GM21529 (cell line): ENCODE measurements at regions not wholly inside any gene's neighbourhood (a gene's known extent, or its start where the extent isn't known, plus 50 kb on each side); places are given as distances from the start of the nearest gene placed in this dataset.
"Not testable (repeated sequence)": the region's sequence is repeated elsewhere in the genome, so short reads cannot be mapped to it uniquely, and the experiment has no call there.

Source experiments
- ATAC-seq: cut with Tn5 transposase; IDR thresholded peaks from one replicate; pipeline ENCODE4 v1.9.1; 2021; ENCODE audit not compliant: unreplicated experiment

DNA sequence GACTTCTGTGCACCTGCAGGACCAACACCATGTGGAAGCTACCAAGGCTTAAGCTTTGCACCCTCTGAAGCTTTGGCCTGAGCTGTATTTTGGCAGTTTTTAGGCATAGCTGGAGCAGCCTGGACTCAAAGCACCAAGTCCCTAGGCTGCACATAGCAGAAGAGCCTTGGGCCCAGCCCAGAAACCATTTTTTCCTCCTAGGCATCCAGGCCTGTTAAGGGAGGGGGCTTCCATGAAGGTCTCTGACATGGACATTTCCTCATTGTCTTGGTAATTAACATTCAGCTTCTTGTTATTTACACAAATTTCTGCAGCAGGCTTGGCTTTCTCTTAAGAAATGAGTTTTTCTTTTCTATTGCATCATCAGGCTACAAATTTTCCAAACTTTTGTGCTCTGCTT, 475.8 kb upstream of the FLRT2 start:
- no peak for ATAC-seq

GRCh38 chr14:85056267-85056666, 473.7 kb upstream of the FLRT2 start:
- no peak for ATAC-seq

DNA sequence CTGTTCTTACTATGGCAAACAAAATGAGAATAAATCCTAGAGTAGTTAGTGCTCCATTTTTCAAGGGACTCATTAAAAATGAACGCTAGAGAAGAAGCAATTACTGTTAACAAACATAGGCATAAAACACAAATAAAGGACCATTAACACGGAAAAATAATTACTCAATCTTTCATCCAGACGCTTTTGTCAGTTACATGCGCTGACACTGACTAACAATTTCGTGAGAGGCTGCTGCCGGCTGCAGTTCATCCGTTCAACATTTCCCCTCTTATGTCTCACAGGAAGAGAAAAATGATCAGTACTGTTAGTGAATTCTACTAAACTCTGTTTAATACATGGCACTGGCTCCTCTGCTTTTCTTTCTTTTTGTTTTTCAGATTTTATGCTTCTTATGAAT, 472.7 kb upstream of the FLRT2 start:
- no peak for ATAC-seq

- no peak for ATAC-seq
These were observed 471.8 kb upstream of the FLRT2 start for GRCh38 chr14:85058150-85058549.

- no peak for ATAC-seq
These were observed 469.8 kb upstream of the FLRT2 start for GRCh38 chr14:85060121-85060520.

- ATAC-seq: no peak
These were observed 468.7 kb upstream of the FLRT2 start for GRCh38 chr14:85061256-85061655.

DNA sequence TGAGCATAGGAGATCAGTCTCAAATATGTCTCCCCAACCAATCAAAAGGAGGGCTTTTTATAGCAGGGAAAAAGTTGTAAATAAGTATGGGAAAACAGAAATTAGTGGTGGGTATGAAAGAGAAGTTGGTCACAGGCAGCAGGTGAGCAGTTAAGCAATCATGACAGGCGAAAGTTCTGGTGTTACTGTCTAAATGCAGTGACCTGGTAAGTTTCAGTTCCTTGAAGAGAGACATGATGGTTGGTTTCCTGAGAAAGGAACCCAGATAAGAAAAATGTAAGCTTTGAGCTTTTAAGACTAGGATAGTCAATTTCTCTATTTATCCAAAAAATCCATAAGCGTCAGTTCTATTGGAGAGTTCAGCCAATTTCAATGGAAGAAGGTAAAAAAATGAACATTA, 466.2 kb upstream of the FLRT2 start:
- ATAC-seq: no peak

- no peak for ATAC-seq
These were observed 458.5 kb upstream of the FLRT2 start for GRCh38 chr14:85071447-85071846.

DNA sequence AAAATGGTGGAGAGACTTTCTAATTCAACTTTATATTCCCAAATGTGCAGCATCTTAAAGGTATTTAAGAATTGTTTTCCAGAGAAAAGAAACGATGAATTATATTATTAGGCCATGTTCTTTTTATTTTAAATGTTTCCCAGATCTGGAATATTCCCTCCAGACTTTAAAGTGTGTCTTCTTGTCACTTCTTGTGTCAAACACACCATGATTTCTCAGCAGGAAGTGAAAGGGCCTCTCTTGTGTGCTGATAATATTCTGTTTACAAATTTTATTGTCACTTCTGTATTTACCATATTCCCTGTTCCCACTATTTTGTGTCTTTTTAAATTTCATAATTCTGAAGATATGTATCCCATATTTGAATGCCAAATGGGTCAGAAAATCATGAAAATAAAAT, 455.0 kb upstream of the FLRT2 start:
- no peak for ATAC-seq

- ATAC-seq: no peak
These were observed 454.1 kb upstream of the FLRT2 start for GRCh38 chr14:85075694-85076476.

DNA sequence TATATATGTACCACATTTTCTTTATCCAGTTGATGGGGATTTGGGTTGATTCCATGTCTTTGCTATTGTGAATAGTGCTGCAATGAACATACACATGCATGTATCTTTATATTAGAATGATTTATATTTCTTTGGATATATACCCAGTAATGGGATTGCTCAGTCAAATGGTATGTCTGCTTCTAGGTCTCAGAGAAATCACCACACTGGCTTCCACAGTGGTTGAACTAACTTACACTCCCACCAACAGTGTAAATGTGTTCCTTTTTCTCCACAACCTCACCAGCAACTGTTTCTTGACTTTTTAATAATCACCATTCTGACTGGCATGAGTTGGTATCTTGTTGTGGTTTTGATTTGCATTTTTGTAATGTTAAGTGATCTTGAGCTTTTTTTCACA, 452.2 kb upstream of the FLRT2 start:
- not testable (repeated sequence) for ATAC-seq

DNA sequence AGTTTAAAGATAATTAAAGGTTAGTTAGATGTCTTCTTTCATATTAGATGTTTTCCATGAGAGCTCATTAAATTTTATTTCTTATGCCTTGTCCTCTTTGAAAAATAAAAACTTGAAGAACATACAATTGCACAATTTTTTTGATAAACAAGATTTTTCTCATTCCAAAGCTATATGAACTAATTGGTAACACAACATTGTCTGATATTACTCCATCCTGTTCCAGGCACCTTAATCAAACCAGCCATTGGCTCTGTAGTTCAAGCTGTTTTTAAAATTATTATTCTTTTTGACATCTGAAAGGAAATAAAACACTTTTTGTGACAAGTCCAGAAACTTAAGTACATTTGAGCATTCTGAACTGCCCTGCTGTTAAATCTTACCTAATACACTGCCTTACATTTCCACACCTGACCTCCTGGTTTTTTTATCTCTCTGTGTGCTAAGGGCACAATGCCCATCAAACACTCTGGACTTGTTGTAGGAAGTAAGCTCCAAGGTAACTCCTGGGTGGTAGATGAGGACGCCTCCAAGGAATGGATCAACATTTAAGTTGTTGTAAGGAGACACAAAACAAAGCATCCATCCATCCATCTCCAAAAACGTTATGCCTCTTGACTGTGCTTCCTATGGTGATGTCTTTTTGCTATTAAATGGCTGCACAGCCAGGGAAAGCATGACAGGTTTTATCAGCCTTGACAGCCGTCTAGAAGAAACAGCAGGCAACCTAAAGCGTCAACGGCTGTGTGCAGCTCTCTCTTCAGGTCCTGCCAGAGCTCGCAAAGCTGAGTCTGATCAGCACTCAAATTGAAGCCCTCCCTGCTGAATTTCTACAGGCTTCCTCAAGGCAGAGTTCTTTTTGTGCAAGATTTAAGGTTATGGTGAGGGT, 449.9 kb upstream of the FLRT2 start:
- ATAC-seq: no peak

DNA sequence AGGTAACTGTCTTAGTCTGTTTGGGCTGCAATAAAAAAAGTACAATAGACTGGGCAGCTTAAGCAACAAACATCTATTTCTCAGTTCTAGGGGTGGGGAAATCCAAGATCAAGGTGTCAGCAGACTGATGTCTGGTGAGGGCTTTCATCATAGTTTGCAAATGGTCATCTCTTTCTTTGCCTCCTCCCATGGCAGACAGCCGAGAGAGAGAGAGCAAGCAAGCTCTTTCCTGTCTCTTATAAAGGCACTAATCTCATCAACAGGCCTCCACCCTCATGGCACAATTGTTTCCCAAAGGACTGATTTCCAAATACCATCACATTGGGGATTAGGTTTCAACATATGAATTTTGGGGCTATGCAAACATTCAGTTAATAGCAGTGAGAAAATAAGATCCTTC, 445.6 kb upstream of the FLRT2 start:
- ATAC-seq: no peak

- no peak for ATAC-seq
These were observed 444.0 kb upstream of the FLRT2 start for GRCh38 chr14:85085981-85086380.

- ATAC-seq: no peak
These were observed 442.7 kb upstream of the FLRT2 start for GRCh38 chr14:85087201-85087600.

GRCh38 chr14:85088192-85088591, 441.8 kb upstream of the FLRT2 start:
- ATAC-seq: no peak

DNA sequence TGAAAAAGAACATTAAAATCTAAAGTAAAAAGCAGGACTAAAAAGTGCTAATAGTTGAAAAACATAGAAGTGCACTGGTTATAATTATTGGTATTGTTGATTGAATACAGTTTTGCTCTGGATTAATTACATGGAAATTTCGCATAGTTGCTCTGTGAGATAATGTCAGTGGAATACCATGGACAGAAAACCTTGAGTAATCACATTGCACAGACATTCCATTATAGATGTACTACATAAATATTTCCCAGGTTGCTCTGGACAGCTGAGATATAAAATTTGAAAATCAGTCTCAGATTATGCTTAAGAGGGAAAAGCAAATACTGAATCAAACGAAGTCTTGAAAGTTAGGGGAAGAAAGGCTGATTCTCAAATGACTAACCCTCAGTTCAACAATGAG, 439.3 kb upstream of the FLRT2 start:
- ATAC-seq: no peak

DNA sequence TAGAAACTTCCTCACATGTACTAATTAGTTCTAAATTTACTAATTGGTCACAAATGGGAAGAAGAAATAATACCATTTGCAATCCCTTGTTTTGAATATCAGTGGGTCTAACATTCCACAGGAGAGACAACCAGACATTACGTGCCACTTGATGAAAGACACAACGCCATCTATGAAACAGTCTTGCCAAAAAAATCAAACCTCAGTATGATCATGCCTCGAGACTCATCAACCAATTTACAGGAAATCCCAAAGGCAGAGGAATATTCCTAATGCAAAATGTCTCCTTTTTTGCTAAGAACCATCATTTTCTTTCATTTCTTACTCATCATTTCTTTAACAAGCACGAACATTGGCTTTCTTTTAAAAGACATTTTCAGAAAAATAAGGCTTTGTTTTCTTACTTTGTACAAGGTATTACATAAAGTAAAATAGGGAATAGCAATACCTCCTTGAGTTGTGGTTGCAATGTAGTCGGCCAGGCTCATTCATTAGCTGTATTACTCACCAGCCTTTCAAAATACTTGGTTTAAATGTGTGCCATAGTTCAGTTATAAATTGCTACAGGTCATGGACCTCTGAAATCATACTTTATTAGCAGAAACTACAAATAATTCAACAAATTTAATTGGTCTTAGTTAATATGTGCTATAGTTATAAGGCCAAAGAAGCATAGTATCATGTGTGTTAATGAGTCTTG, 436.2 kb upstream of the FLRT2 start:
- no peak for ATAC-seq

DNA sequence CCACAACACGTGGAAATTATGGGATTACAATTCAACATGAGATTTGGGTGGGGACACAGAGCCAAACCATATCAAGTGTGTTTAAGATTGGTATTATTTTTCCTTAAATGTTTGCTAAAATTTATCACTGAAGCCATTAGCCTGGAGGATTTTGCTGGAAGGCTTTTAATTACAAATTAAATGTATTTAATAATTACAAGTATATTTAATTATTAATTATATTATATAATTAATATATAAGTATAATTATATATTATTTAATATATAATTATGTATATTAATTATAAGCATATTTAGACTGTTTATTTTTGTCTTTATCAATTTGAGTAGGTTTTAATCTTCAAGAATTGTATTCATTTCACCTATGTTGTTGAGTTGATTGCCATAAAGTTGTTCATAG, 427.4 kb upstream of the FLRT2 start:
- ATAC-seq: no peak

DNA sequence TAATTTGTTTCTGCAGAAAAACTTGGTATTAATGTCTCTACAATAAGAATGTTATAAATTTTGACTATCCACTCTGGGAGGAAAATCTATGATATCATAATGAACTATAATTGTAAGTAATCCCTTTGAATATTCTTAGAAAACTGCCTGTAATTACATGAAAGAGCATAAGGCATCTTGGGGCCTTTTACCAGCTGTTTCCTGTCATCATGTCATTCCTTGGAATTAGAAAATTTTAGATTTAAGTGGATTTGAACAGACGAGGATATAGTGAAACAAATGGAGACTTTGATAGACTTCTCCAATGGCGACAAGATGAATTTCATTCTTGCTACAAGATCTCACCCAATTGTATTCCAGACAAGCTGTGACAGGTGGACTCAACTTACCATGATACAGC, 423.4 kb upstream of the FLRT2 start:
- no peak for ATAC-seq

DNA sequence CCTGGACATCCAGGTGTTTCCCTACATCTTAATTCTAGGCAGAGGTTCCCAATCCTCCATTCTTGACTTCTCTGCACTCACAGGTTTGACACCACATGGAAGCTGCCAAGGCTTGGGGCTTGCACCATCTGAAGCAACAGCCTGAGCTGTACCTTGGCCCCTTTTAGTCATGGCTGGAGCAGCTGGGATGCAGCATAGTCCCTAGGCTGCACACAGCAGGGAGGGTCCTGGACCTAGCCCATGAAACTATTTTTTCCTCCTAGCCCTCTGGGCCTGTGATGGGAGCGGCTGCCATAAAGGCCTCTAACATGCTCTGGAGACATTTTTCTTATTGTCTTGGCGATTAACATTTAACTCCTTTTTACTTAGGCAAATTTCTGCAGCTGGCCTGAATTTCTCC, 417.2 kb upstream of the FLRT2 start:
- ATAC-seq: no peak

DNA sequence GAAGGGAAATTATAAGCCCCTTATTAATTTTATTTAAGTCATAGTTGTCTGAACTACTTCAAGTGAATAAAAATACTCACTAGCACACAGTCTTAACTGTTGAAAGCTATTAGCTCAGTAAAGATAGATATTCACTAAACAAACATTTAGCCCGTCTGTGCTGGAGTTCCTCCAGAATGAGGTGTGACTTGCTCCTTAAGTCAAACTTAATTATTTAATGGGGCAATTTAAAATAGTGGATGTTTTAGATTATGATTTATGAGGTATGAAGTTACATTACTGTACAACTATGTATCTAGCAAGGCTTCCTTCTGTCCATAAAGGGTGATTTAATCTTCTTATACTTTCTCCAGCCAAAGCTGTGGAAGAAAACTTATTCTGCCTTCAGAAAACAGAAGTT, 414.0 kb upstream of the FLRT2 start:
- no peak for ATAC-seq
